HepG2 (cell line): ENCODE measurements at regions not wholly inside any gene's neighbourhood (a gene's known extent, or its start where the extent isn't known, plus 50 kb on each side); places are given as distances from the start of the nearest gene placed in this dataset.

Experiments
- ATAC-seq: fragments of 200-7000 bp; cut with Tn5 transposase; 3 replicates; pipeline ENCODE4 v1.9.1; 2020; ENCODE audit warnings: mild to moderate bottlenecking, moderate library complexity
- BruUV-seq: library from RNA; stranded (reverse); fragments of 400-500 nt; replicated peaks from 2 replicates; lab custom pipeline; 2021; lab: Mats Ljungman, UMichigan
- CTCF ChIA-PET: fragments of 300-600 bp; formaldehyde crosslinking; extraction: SDS; loops from one replicate; lab custom pipeline; 2021; ENCODE audit warnings: low total read pairs, inconsistent platforms, low intra/inter-chr PET ratio; lab: Yijun Ruan, JAX
- POLR2A ChIA-PET: fragments of 350-600 bp; sonication (Branson Sonifier 250); formaldehyde crosslinking; loops from one replicate; lab custom pipeline; 2020; ENCODE audit warnings: antibody characterized with exemption, inconsistent platforms; lab: Yijun Ruan, JAX
- DNase-seq: peaks from one replicate; pipeline ENCODE4 v3.0.0-alpha.2; 2015; ENCODE audit warnings: low spot score
- FAIRE-seq: peaks from 3 replicates; lab custom pipeline; 2011; peaks lifted over from hg19 to GRCh38; lab: Jason Lieb, UNC
- H2AFZ ChIP-seq: one replicate; pipeline ENCODE4 v1.6.1; 2011; ENCODE audit warnings: low read length, inconsistent platforms
- H3K27ac ChIP-seq: fragments of 300-600 bp; 3 replicates; pipeline ENCODE4 v1.8.0; 2011; ENCODE audit warnings: mixed run types, mild to moderate bottlenecking, mixed read lengths, low read length, inconsistent platforms; ENCODE audit not compliant: insufficient read depth; ENCODE audit errors: extremely low read length
- H3K27me3 ChIP-seq, 2 experiments: fragments of 200-600 bp in 1 of 2; 2 replicates in 1 of 2; 3 replicates in 1 of 2; pipeline versions ENCODE4 v1.6.0 to v1.8.0; 2011; ENCODE audit warnings: low read length in 2 of 2, mild to moderate bottlenecking in 2 of 2, moderate library complexity in 2 of 2, inconsistent platforms in 1 of 2; ENCODE audit not compliant: insufficient read depth in 2 of 2, control insufficient read depth in 1 of 2
- H3K36me3 ChIP-seq, 2 experiments: fragments of 200-600 bp in 1 of 2; replicated peaks in 1 of 2; 2 replicates in 1 of 2; 3 replicates in 1 of 2; pipeline versions ENCODE4 v1.5.1 to v1.8.0; 2011; ENCODE audit warnings: low read length in 2 of 2, inconsistent platforms in 1 of 2; ENCODE audit not compliant: insufficient read depth in 2 of 2, control insufficient read depth in 1 of 2
- H3K4me1 ChIP-seq: 2 replicates; pipeline ENCODE4 v1.5.1; 2012; ENCODE audit warnings: low read length, inconsistent platforms; ENCODE audit not compliant: insufficient read depth
- H3K4me2 ChIP-seq: 2 replicates; pipeline ENCODE4 v1.6.0; 2011; ENCODE audit warnings: low read depth, low read length, inconsistent platforms
- H3K4me3 ChIP-seq, 3 experiments: fragments of 200-600 bp in 1 of 3; sonication (generic), shearing (Covaris generic) in 1 of 3; replicated peaks in 1 of 3; 2 replicates each; pipeline ENCODE4 v1.5.1; 2011 to 2016; ENCODE audit warnings: low read length in 3 of 3, inconsistent platforms in 2 of 3, low read depth in 2 of 3, mild to moderate bottlenecking in 2 of 3, control low read depth in 1 of 3, mixed read lengths in 1 of 3; ENCODE audit not compliant: insufficient read depth in 1 of 3
- H3K79me2 ChIP-seq: one replicate; pipeline ENCODE4 v1.6.1; 2011; ENCODE audit warnings: low read length, inconsistent platforms; ENCODE audit not compliant: insufficient read depth
- H3K9ac ChIP-seq: 2 replicates; pipeline ENCODE4 v1.6.0; 2011; ENCODE audit warnings: mild to moderate bottlenecking, low read depth, low read length, inconsistent platforms; ENCODE audit not compliant: insufficient read depth
- H3K9me3 ChIP-seq: 2 replicates; pipeline ENCODE4 v1.5.1; 2012; ENCODE audit warnings: mild to moderate bottlenecking, low read length
- H4K20me1 ChIP-seq: 2 replicates; pipeline ENCODE4 v1.6.0; 2011; ENCODE audit warnings: inconsistent platforms, mild to moderate bottlenecking, low read length, moderate library complexity; ENCODE audit not compliant: insufficient read depth
- FOXO4 ChIP-seq: sonication (generic); formaldehyde crosslinking; conservative IDR thresholded peaks from 2 replicates; pipeline ENCODE4 v1.8.1; 2023; ENCODE audit warnings: missing genetic modification reagents
- RARA ChIP-seq: IDR thresholded peaks from 2 replicates; pipeline ENCODE4 v1.6.1; 2016; ENCODE audit warnings: missing genetic modification reagents, missing compliant biosample characterization
- REL ChIP-seq: sonication (generic); formaldehyde crosslinking; conservative IDR thresholded peaks from 2 replicates; pipeline ENCODE4 v1.8.0; 2022; ENCODE audit warnings: mild to moderate bottlenecking, missing genetic modification reagents, moderate library complexity
- REPIN1 ChIP-seq: sonication (generic); formaldehyde crosslinking; IDR thresholded peaks from 2 replicates; pipeline ENCODE4 v1.8.0; 2022; ENCODE audit warnings: missing genetic modification reagents, low read depth, mild to moderate bottlenecking, borderline replicate concordance
- TBL1XR1 ChIP-seq: fragments of 150-350 bp; IDR thresholded peaks from 2 replicates; pipeline ENCODE4 v1.6.1; 2014; ENCODE audit warnings: borderline replicate concordance, low read length; ENCODE audit not compliant: partially characterized antibody
- TEAD3 ChIP-seq: optimal IDR thresholded peaks from 2 replicates; pipeline ENCODE3; 2016; ENCODE audit warnings: borderline replicate concordance
- ZNF574 ChIP-seq: sonication (generic); formaldehyde crosslinking; IDR thresholded peaks from 2 replicates; pipeline ENCODE4 v1.4.0; 2020; ENCODE audit warnings: missing genetic modification reagents
- ZNF83 ChIP-seq: sonication (generic); formaldehyde crosslinking; IDR thresholded peaks from 2 replicates; pipeline ENCODE4 v1.4.0; 2020; ENCODE audit warnings: missing genetic modification reagents, mild to moderate bottlenecking, borderline replicate concordance
- WGBS: methylation state at CpG from one replicate; pipeline ENCODE4 v1.1.6; 2017; ENCODE audit warnings: low lambda C conversion rate; 5-methylcytosine and 5-hydroxymethylcytosine counted together
- in situ Hi-C: cut with HindIII; loops from 2 replicates; pipeline ENCODE4 v1.10.0; 2017; ENCODE audit warnings: low pct_unique_long_range_greater_than_20kb; ENCODE audit not compliant: extremely low pct_ligation_motif_present
- intact Hi-C: fragments of 100-400 bp; cut with micrococcal nuclease; formaldehyde crosslinking; loops from one replicate; pipeline ENCODE4 v1.10.0; 2022; ENCODE audit not compliant: unreplicated experiment
- TF ChIP-seq, protein P1 (sequence below): IDR thresholded peaks from 2 replicates; pipeline ENCODE4 v1.6.1; 2016
- TF ChIP-seq, protein P2 (sequence below): IDR thresholded peaks from 2 replicates; pipeline ENCODE4 v1.6.1; 2016; ENCODE audit warnings: low read depth

DNA sequence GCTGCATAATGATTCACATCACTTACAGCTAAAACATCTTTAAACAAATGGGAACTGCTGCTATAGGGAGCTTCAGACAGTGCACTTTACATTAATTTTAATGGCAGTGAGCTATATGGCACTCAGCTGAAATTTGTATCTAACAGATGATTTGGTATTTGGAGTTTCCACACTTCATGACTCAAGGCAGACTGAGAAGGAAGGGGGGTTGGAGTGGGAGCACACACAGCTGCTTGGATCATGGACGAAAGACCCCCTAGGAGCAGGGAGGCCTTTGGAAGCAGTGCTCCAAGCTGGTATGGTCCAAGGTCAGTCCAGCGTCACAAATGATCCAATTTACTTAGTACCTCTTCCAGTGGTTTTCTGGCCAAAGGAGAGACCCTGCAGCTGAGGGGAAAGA is 389.7 kb downstream of the FUT8 start:
- FAIRE-seq (no peak), DNase-seq (no peak), ATAC-seq (no peak)
- 0% methylated on average over 1 of the region's 2 CpGs for WGBS
- no peaks in the 10 kb centered on the region for H3K4me1 ChIP-seq
- H3K9ac ChIP-seq = no peak overlapping the region
- POLR2A ChIA-PET = no interaction called here
- TF ChIP-seq TEAD3 (CRISPR knock-in tag) = no peak
- no peak for TF ChIP-seq FOXO4 (CRISPR knock-in tag)
- TF ChIP-seq ZNF574 (CRISPR knock-in tag) = no peak
- TF ChIP-seq TBL1XR1 = no peak
- TF ChIP-seq, protein P1, sequence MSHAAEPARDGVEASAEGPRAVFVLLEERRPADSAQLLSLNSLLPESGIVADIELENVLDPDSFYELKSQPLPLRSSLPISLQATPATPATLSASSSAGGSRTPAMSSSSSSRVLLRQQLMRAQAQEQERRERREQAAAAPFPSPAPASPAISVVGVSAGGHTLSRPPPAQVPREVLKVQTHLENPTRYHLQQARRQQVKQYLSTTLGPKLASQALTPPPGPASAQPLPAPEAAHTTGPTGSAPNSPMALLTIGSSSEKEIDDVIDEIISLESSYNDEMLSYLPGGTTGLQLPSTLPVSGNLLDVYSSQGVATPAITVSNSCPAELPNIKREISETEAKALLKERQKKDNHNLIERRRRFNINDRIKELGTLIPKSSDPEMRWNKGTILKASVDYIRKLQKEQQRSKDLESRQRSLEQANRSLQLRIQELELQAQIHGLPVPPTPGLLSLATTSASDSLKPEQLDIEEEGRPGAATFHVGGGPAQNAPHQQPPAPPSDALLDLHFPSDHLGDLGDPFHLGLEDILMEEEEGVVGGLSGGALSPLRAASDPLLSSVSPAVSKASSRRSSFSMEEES (CRISPR knock-in tag) = no peak
- no peak for TF ChIP-seq ZNF83 (CRISPR knock-in tag)
- TF ChIP-seq REL (CRISPR knock-in tag) = no peak
- TF ChIP-seq REPIN1 (CRISPR knock-in tag) = no peak
- TF ChIP-seq RARA = no peak
- TF ChIP-seq, protein P2, sequence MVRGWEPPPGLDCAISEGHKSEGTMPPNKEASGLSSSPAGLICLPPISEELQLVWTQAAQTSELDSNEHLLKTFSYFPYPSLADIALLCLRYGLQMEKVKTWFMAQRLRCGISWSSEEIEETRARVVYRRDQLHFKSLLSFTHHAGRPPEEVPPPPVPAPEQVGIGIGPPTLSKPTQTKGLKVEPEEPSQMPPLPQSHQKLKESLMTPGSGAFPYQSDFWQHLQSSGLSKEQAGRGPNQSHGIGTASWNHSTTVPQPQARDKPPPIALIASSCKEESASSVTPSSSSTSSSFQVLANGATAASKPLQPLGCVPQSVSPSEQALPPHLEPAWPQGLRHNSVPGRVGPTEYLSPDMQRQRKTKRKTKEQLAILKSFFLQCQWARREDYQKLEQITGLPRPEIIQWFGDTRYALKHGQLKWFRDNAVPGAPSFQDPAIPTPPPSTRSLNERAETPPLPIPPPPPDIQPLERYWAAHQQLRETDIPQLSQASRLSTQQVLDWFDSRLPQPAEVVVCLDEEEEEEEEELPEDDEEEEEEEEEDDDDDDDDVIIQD (CRISPR knock-in tag) = no peak
- BruUV-seq = no TSS peak
- no peaks in the 10 kb centered on the region for H3K9me3 ChIP-seq
- H3K79me2 ChIP-seq = no peaks in the 10 kb centered on the region
- no peaks in the 10 kb centered on the region for H4K20me1 ChIP-seq
- H3K27me3 ChIP-seq = peaks cover 1 to 32% of the 10 kb centered on the region in 2 experiments
- in situ Hi-C loops = no loop called here
- no peak overlapping the region for H3K27ac ChIP-seq
- CTCF ChIA-PET = no interaction called here
- no peaks in the 10 kb centered on the region for H3K36me3 ChIP-seq
- no peak overlapping the region for H3K4me2 ChIP-seq
- H3K4me3 ChIP-seq = no peak overlapping the region
- H2AFZ ChIP-seq = no peak overlapping the region
- intact Hi-C loops = no loop called here
